B cell (primary cell): ENCODE measurements at regions not wholly inside any gene's neighbourhood (a gene's known extent, or its start where the extent isn't known, plus 50 kb on each side); places are given as distances from the start of the nearest gene placed in this dataset.

Source experiments
- ATAC-seq: fragments of 200-7000 bp; cut with Tn5 transposase; one replicate; pipeline ENCODE4 v1.10.0; 2021; ENCODE audit warnings: low read depth, mild to moderate bottlenecking, moderate number of reproducible peaks, moderate library complexity
- CTCF ChIA-PET: fragments of 350-600 bp; sonication (Branson Sonifier 250); formaldehyde crosslinking; loops from one replicate; lab custom pipeline; 2021; ENCODE audit warnings: antibody characterized with exemption, inconsistent platforms; lab: Charles Lee
- POLR2A ChIA-PET: fragments of 350-600 bp; sonication (Branson Sonifier 250); formaldehyde crosslinking; loops from one replicate; lab custom pipeline; 2021; ENCODE audit warnings: antibody characterized with exemption; lab: Charles Lee
- DNase-seq: peaks from one replicate; pipeline ENCODE4 v3.0.0; 2013
- H2AFZ ChIP-seq: 2 replicates; pipeline ENCODE4 v1.6.1; 2012; ENCODE audit warnings: mild to moderate bottlenecking, low read depth, low read length; ENCODE audit not compliant: insufficient read depth, poor library complexity, severe bottlenecking
- H3K27ac ChIP-seq, 2 donors: 1 replicate in 1 of 2; 2 replicates in 1 of 2; pipeline ENCODE4 v1.5.1; 2012 to 2013; ENCODE audit warnings: low read length in 2 of 2, mild to moderate bottlenecking in 2 of 2, moderate library complexity in 1 of 2
- H3K27me3 ChIP-seq, 4 experiments: fragments of 200-600 bp in 1 of 4; sonication (generic) in 1 of 4; replicated peaks in 1 of 4; 1 replicate in 2 of 4; 2 replicates in 2 of 4; pipeline versions ENCODE4 v1.6.1 to v1.7.0; 2013 to 2016; ENCODE audit warnings: low read length in 3 of 4, mild to moderate bottlenecking in 2 of 4, mixed read lengths in 1 of 4, moderate library complexity in 1 of 4; ENCODE audit not compliant: insufficient read depth in 4 of 4, control insufficient read depth in 3 of 4; ENCODE audit errors: control extremely low read depth in 1 of 4
- H3K36me3 ChIP-seq, 2 experiments: replicated peaks in 1 of 2; 1 replicate in 1 of 2; 2 replicates in 1 of 2; pipeline versions ENCODE4 v1.6.1 to v1.7.1; 2013; ENCODE audit warnings: low read length in 1 of 2; ENCODE audit not compliant: insufficient read depth in 2 of 2, control insufficient read depth in 1 of 2; ENCODE audit errors: control extremely low read depth in 1 of 2, extremely low read depth in 1 of 2
- H3K4me1 ChIP-seq, 2 donors: fragments of 200-600 bp in 1 of 2; sonication (generic) in 1 of 2; 1 replicate in 1 of 2; 2 replicates in 1 of 2; pipeline versions ENCODE4 v1.5.1 to v1.6.1; 2013 to 2017; ENCODE audit warnings: low read length in 2 of 2; ENCODE audit not compliant: control insufficient read depth in 2 of 2, insufficient read depth in 2 of 2
- H3K4me2 ChIP-seq: replicated peaks from 2 replicates; pipeline ENCODE3; 2012; ENCODE audit warnings: mild to moderate bottlenecking, low read depth, low read length; ENCODE audit not compliant: poor library complexity, severe bottlenecking
- H3K4me3 ChIP-seq, 5 experiments: fragments of 200-600 bp in 1 of 5; sonication (generic) in 1 of 5; 1 replicate in 3 of 5; 2 replicates in 2 of 5; pipeline versions ENCODE4 v1.5.1 to v1.7.0; 2011 to 2016; ENCODE audit warnings: low read length in 4 of 5, mild to moderate bottlenecking in 4 of 5, low read depth in 2 of 5, control low read depth in 1 of 5, moderate library complexity in 1 of 5; ENCODE audit not compliant: insufficient read depth in 1 of 5; ENCODE audit errors: control extremely low read depth in 1 of 5, extremely low read depth in 1 of 5
- H3K79me2 ChIP-seq: fragments of 200-600 bp; sonication (generic); one replicate; pipeline ENCODE4 v1.6.0; 2016; ENCODE audit warnings: low read length; ENCODE audit not compliant: control insufficient read depth, insufficient read depth
- H3K9ac ChIP-seq: fragments of 200-600 bp; sonication (generic); 2 replicates; pipeline ENCODE4 v1.6.1; 2017; ENCODE audit warnings: mild to moderate bottlenecking, low read length, moderate library complexity
- H3K9me3 ChIP-seq, 3 donors: one replicate each; pipeline versions ENCODE4 v1.6.1 to v1.7.1; 2013; ENCODE audit warnings: low read length in 2 of 3; ENCODE audit not compliant: control insufficient read depth in 2 of 3, insufficient read depth in 1 of 3; ENCODE audit errors: control extremely low read depth in 1 of 3
- H4K20me1 ChIP-seq: 2 replicates; pipeline ENCODE4 v1.6.0; 2012; ENCODE audit warnings: mild to moderate bottlenecking, low read length; ENCODE audit not compliant: insufficient read depth, control insufficient read depth, poor library complexity, severe bottlenecking
- H3K27ac Mint-ChIP-seq: one replicate; pipeline ENCODE4 v1.8.0; 2021; ENCODE audit warnings: mixed read lengths
- H3K27me3 Mint-ChIP-seq: one replicate; pipeline ENCODE4 v1.8.0; 2021; ENCODE audit warnings: mixed read lengths
- H3K4me1 Mint-ChIP-seq: one replicate; pipeline ENCODE4 v1.8.0; 2021; ENCODE audit warnings: mixed read lengths
- H3K4me3 Mint-ChIP-seq: one replicate; pipeline ENCODE4 v1.8.0; 2021; ENCODE audit warnings: mixed read lengths
- H3K9me3 Mint-ChIP-seq: one replicate; pipeline ENCODE4 v1.8.0; 2022; ENCODE audit warnings: mixed read lengths; ENCODE audit not compliant: insufficient read depth
- CTCF ChIP-seq: fragments of 200-600 bp; IDR thresholded peaks from one replicate; pipeline ENCODE4 v1.8.0; 2022; ENCODE audit warnings: antibody characterized with exemption, mild to moderate bottlenecking
- EZH2 ChIP-seq: IDR thresholded peaks from 2 replicates; pipeline ENCODE4 v1.6.1; 2012; ENCODE audit warnings: borderline replicate concordance, low read depth, mild to moderate bottlenecking, moderate library complexity, low read length; ENCODE audit not compliant: insufficient read depth, poor library complexity, severe bottlenecking
- WGBS: methylation state at CpG from one replicate; pipeline ENCODE4 v1.1.5; 2013; ENCODE audit warnings: missing lambda C conversion rate; ENCODE audit not compliant: insufficient coverage; 5-methylcytosine and 5-hydroxymethylcytosine counted together
- intact Hi-C: fragments of 100-400 bp; cut with micrococcal nuclease; formaldehyde crosslinking; loops from one replicate; pipeline ENCODE4 v1.10.0; 2022

- H3K4me3 Mint-ChIP-seq: no peak overlapping the region
- Histone ChIP-seq H3K4me3 (no peak overlapping the region), H3K9me3 (peaks cover 0 to 10% (median 0%) of the 10 kb centered on the region in 3 donors), H3K36me3 (no peaks in the 10 kb centered on the region), H3K27me3 (no peaks in the 10 kb centered on the region), H3K9ac (no peak overlapping the region), H3K4me2 (no peak overlapping the region), H3K27ac (no peak overlapping the region), H3K4me1 (no peaks in the 10 kb centered on the region), H2AFZ (no peak overlapping the region), H4K20me1 (no peaks in the 10 kb centered on the region), H3K79me2 (no peaks in the 10 kb centered on the region)
- TF ChIP-seq CTCF (no peak), EZH2 (no peak)
- ChIA-PET POLR2A (no interaction called here), CTCF (no interaction called here)
- DNase-seq: no peak
- ATAC-seq: no peak
- no peaks in the 10 kb centered on the region for H3K4me1 Mint-ChIP-seq
- intact Hi-C loops: no loop called here
- WGBS: 88% methylated on average over 1 of the region's 4 CpGs
- no peaks in the 10 kb centered on the region for H3K9me3 Mint-ChIP-seq
- no peak overlapping the region for H3K27ac Mint-ChIP-seq
- H3K27me3 Mint-ChIP-seq: no peaks in the 10 kb centered on the region
These were observed 86.5 kb upstream of the ATP10B start for GRCh38 chr5:160938532-160938931.

GRCh38 chr5:160937570-160937969 is 85.6 kb upstream of the ATP10B start:
- H3K79me2 ChIP-seq: no peaks in the 10 kb centered on the region
- H2AFZ ChIP-seq: no peak overlapping the region
- ATAC-seq (no peak), DNase-seq (no peak)
- no peaks in the 10 kb centered on the region for H3K27me3 ChIP-seq
- intact Hi-C loops: no loop called here
- H3K27ac Mint-ChIP-seq: no peak overlapping the region
- H4K20me1 ChIP-seq: no peaks in the 10 kb centered on the region
- no peak overlapping the region for H3K4me3 Mint-ChIP-seq
- H3K9me3 ChIP-seq: peaks cover 0 to 16% (median 0%) of the 10 kb centered on the region in 3 donors
- no peak overlapping the region for H3K9ac ChIP-seq
- ChIA-PET POLR2A (no interaction called here), CTCF (no interaction called here)
- no peak overlapping the region for H3K4me2 ChIP-seq
- H3K4me3 ChIP-seq: no peak overlapping the region
- H3K27ac ChIP-seq: no peak overlapping the region
- no peaks in the 10 kb centered on the region for H3K4me1 ChIP-seq
- no peaks in the 10 kb centered on the region for H3K36me3 ChIP-seq
- H3K27me3 Mint-ChIP-seq: no peaks in the 10 kb centered on the region
- H3K4me1 Mint-ChIP-seq: no peaks in the 10 kb centered on the region
- no peaks in the 10 kb centered on the region for H3K9me3 Mint-ChIP-seq
- 94% methylated on average over 6 of the region's 6 CpGs for WGBS
- TF ChIP-seq EZH2 (no peak), CTCF (no peak)
